ENCODE measurements at regions not wholly inside any gene's neighbourhood (a gene's known extent, or its start where the extent isn't known, plus 50 kb on each side); places are given as distances from the start of the nearest gene placed in this dataset.

- peaks cover 15% of the 10 kb centered on the region for H3K4me1 Mint-ChIP-seq
- no peak overlapping the region for H3K4me3 Mint-ChIP-seq
- ATAC-seq (ENCODE audit: low read depth) = no peak
- DNase-seq = peak; percentile 15
- H3K9me3 Mint-ChIP-seq = no peaks in the 10 kb centered on the region
- no peaks in the 10 kb centered on the region for H3K27me3 Mint-ChIP-seq
- no peak overlapping the region for H3K27ac Mint-ChIP-seq
- H3K36me3 Mint-ChIP-seq = no peaks in the 10 kb centered on the region
- POLR2A ChIA-PET = no interaction called here
Observed at GRCh38 chr7:370259-370625, 80.3 kb downstream of the FOXL3 start.

GRCh38 chr7:370775-371118 is 80.8 kb downstream of the FOXL3 start:
- H3K4me3 Mint-ChIP-seq = no peak overlapping the region
- POLR2A ChIA-PET = no interaction called here
- no peak overlapping the region for H3K27ac Mint-ChIP-seq
- H3K36me3 Mint-ChIP-seq = no peaks in the 10 kb centered on the region
- H3K4me1 Mint-ChIP-seq = peaks cover 13% of the 10 kb centered on the region
- no peak for ATAC-seq (ENCODE audit: low read depth)
- no peaks in the 10 kb centered on the region for H3K27me3 Mint-ChIP-seq
- DNase-seq = no peak
- H3K9me3 Mint-ChIP-seq = no peaks in the 10 kb centered on the region

- POLR2A ChIA-PET = no interaction called here
Observed at GRCh38 chr7:371119-371778, 81.3 kb downstream of the FOXL3 start.

GRCh38 chr7:371779-372545 is 82.0 kb downstream of the FOXL3 start:
- Mint-ChIP-seq H3K36me3 (no peaks in the 10 kb centered on the region), H3K27ac (no peak overlapping the region), H3K4me3 (no peak overlapping the region), H3K27me3 (no peaks in the 10 kb centered on the region), H3K9me3 (no peaks in the 10 kb centered on the region), H3K4me1 (peaks cover 1% of the 10 kb centered on the region)
- DNase-seq = peak; percentile 26
- peak; percentile 27 for ATAC-seq (ENCODE audit: low read depth)
- POLR2A ChIA-PET = no interaction called here

More at GRCh38 chr7:371119-371778, 81.3 kb downstream of the FOXL3 start:
- Mint-ChIP-seq H3K36me3 (no peaks in the 10 kb centered on the region), H3K4me3 (no peak overlapping the region), H3K4me1 (peaks cover 8% of the 10 kb centered on the region), H3K9me3 (no peaks in the 10 kb centered on the region), H3K27me3 (no peaks in the 10 kb centered on the region), H3K27ac (no peak overlapping the region)
- peak; percentile 35 for DNase-seq
- peak; percentile 25 for ATAC-seq (ENCODE audit: low read depth)

- Mint-ChIP-seq H3K27ac (no peak overlapping the region), H3K4me3 (no peak overlapping the region), H3K4me1 (no peaks in the 10 kb centered on the region), H3K27me3 (no peaks in the 10 kb centered on the region), H3K9me3 (no peaks in the 10 kb centered on the region), H3K36me3 (no peaks in the 10 kb centered on the region)
- POLR2A ChIA-PET = no interaction called here
- DNase-seq (no peak), ATAC-seq (ENCODE audit: low read depth) (no peak)
Observed at GRCh38 chr7:372546-372931, 82.6 kb downstream of the FOXL3 start.

GRCh38 chr7:372932-373791 is 83.2 kb downstream of the FOXL3 start:
- Mint-ChIP-seq H3K27me3 (peaks cover 1% of the 10 kb centered on the region), H3K36me3 (no peaks in the 10 kb centered on the region), H3K9me3 (no peaks in the 10 kb centered on the region), H3K4me3 (no peak overlapping the region), H3K4me1 (no peaks in the 10 kb centered on the region), H3K27ac (no peak overlapping the region)
- ATAC-seq (ENCODE audit: low read depth) (no peak), DNase-seq (no peak)
- POLR2A ChIA-PET = no interaction called here

- Mint-ChIP-seq H3K27ac (no peak overlapping the region), H3K4me1 (no peaks in the 10 kb centered on the region), H3K4me3 (no peak overlapping the region), H3K27me3 (peaks cover 2% of the 10 kb centered on the region), H3K36me3 (no peaks in the 10 kb centered on the region), H3K9me3 (no peaks in the 10 kb centered on the region)
- DNase-seq = no peak
- no peak for ATAC-seq (ENCODE audit: low read depth)
- POLR2A ChIA-PET = no interaction called here
Observed at GRCh38 chr7:373818-374705, 84.1 kb downstream of the FOXL3 start.

GRCh38 chr7:374706-375311 is 84.8 kb downstream of the FOXL3 start:
- peak; percentile 24 for DNase-seq
- Mint-ChIP-seq H3K4me1 (no peaks in the 10 kb centered on the region), H3K36me3 (no peaks in the 10 kb centered on the region), H3K4me3 (no peak overlapping the region), H3K27ac (no peak overlapping the region), H3K9me3 (no peaks in the 10 kb centered on the region), H3K27me3 (peaks cover 2% of the 10 kb centered on the region)
- no peak for ATAC-seq (ENCODE audit: low read depth)
- POLR2A ChIA-PET = no interaction called here

- H3K27ac Mint-ChIP-seq = no peak overlapping the region
- peaks cover 2% of the 10 kb centered on the region for H3K27me3 Mint-ChIP-seq
- H3K4me3 Mint-ChIP-seq = no peak overlapping the region
- POLR2A ChIA-PET = no interaction called here
- DNase-seq (no peak), ATAC-seq (ENCODE audit: low read depth) (no peak)
- H3K36me3 Mint-ChIP-seq = no peaks in the 10 kb centered on the region
- no peaks in the 10 kb centered on the region for H3K9me3 Mint-ChIP-seq
- peaks cover 2% of the 10 kb centered on the region for H3K4me1 Mint-ChIP-seq
Observed at GRCh38 chr7:375321-375831, 85.4 kb downstream of the FOXL3 start.

- no peaks in the 10 kb centered on the region for H3K36me3 Mint-ChIP-seq
- H3K4me1 Mint-ChIP-seq = peaks cover 4% of the 10 kb centered on the region
- DNase-seq (no peak), ATAC-seq (ENCODE audit: low read depth) (no peak)
- no peaks in the 10 kb centered on the region for H3K9me3 Mint-ChIP-seq
- H3K4me3 Mint-ChIP-seq = no peak overlapping the region
- H3K27me3 Mint-ChIP-seq = peaks cover 2% of the 10 kb centered on the region
- POLR2A ChIA-PET = no interaction called here
- H3K27ac Mint-ChIP-seq = no peak overlapping the region
Observed at GRCh38 chr7:375901-376305, 85.9 kb downstream of the FOXL3 start.

GRCh38 chr7:376306-377079 is 86.5 kb downstream of the FOXL3 start:
- Mint-ChIP-seq H3K4me3 (no peak overlapping the region), H3K36me3 (no peaks in the 10 kb centered on the region), H3K27me3 (peaks cover 4% of the 10 kb centered on the region), H3K9me3 (no peaks in the 10 kb centered on the region), H3K4me1 (peaks cover 9% of the 10 kb centered on the region), H3K27ac (no peak overlapping the region)
- DNase-seq (peak; percentile 25), ATAC-seq (ENCODE audit: low read depth) (no peak)
- POLR2A ChIA-PET = no interaction called here
